ENCODE measurements at regions not wholly inside any gene's neighbourhood (a gene's known extent, or its start where the extent isn't known, plus 50 kb on each side); places are given as distances from the start of the nearest gene placed in this dataset.

DNA sequence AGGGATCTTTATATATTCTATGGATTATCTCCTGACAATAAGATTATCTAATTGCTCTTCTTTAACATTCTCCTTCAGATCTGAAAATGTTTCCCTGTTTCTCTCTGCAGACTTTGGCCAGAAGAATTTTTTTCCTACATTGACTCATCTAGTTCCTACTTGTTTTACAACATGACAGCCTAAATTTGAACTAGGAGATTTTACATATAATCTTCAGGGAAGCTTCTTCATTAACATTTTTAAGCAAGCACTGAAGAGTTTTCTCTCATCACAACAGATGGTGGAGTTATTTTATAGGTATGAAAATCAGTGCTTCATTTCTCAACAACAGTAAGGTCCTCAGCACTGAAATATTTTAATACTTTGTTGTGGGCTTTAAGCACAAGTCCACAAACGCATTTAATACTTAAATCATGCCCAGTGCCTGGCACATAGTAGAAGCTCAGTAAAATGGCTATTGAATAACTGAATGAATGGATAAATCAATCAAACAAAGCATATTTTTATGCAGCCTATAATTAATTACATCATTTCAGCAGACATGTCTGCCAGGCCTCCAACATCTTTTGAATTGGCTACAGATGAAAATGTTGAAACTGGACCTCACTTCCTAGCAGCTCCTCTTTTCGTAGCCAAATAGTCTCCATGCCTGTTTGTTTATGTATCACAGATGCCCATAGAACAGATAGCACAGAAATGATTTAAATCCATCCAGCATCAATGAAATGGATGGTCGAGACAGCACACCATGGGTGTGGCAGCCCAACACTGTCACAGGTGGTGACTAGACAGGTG is 117.3 kb upstream of the POU2AF2 start:
- Histone ChIP-seq H3K4me3 (no peak overlapping the region), H3K4me1 (replicated peaks in 1 of 2) (no peaks in the 10 kb centered on the region), H3K27ac (no peak overlapping the region), H3K9me3 (replicated peaks in 1 of 3) (no peaks in the 10 kb centered on the region), H3K27me3 (no peaks in the 10 kb centered on the region), H3K36me3 (replicated peaks in 1 of 2) (no peaks in the 10 kb centered on the region)
- intact Hi-C loops (cut with DNase I): no loop called here
- WGBS, 4 donors: 72 to 89% (median 79%) methylated on average over 3 of the region's 3 CpGs
- no peak for TF ChIP-seq POLR2A (IDR thresholded peaks at IDR 0.05)
- TF ChIP-seq, protein P1, sequence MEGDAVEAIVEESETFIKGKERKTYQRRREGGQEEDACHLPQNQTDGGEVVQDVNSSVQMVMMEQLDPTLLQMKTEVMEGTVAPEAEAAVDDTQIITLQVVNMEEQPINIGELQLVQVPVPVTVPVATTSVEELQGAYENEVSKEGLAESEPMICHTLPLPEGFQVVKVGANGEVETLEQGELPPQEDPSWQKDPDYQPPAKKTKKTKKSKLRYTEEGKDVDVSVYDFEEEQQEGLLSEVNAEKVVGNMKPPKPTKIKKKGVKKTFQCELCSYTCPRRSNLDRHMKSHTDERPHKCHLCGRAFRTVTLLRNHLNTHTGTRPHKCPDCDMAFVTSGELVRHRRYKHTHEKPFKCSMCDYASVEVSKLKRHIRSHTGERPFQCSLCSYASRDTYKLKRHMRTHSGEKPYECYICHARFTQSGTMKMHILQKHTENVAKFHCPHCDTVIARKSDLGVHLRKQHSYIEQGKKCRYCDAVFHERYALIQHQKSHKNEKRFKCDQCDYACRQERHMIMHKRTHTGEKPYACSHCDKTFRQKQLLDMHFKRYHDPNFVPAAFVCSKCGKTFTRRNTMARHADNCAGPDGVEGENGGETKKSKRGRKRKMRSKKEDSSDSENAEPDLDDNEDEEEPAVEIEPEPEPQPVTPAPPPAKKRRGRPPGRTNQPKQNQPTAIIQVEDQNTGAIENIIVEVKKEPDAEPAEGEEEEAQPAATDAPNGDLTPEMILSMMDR (IDR thresholded peaks at IDR 0.05): no peak
- no peak for DNase-seq

DNA sequence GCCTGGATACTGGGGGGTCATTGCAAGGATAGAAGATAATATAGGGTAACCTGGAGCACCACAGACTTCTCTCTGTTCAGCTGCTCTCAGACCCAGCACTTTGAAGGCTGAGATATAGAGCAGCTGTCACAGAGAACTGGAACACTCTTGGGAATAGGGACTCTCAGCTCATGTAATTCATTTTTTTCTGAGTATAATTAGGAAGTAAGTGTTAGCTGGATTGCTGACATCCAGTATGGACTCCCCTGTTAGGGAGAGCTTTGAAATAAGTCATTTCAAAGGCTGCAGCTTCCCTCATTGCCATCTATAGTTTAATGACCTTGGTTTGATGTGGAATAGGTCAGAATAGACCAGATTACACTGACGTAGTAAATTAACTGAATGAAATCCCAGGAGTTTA is 120.8 kb upstream of the POU2AF2 start:
- Histone ChIP-seq H3K4me1 (replicated peaks in 1 of 2) (peaks cover 0 to 6% of the 10 kb centered on the region in 2 donors), H3K36me3 (replicated peaks in 1 of 2) (no peaks in the 10 kb centered on the region), H3K27ac (no peak overlapping the region), H3K9me3 (replicated peaks in 1 of 3) (no peaks in the 10 kb centered on the region), H3K4me3 (no peak overlapping the region), H3K27me3 (no peaks in the 10 kb centered on the region)
- TF ChIP-seq, protein P1 (IDR thresholded peaks at IDR 0.05): no peak
- TF ChIP-seq POLR2A (IDR thresholded peaks at IDR 0.05): no peak
- 27 to 67% (median 42%) methylated on average over 1 of the region's 1 CpG for WGBS, 4 donors
- intact Hi-C loops (cut with DNase I): no loop called here
- no peak for DNase-seq

DNA sequence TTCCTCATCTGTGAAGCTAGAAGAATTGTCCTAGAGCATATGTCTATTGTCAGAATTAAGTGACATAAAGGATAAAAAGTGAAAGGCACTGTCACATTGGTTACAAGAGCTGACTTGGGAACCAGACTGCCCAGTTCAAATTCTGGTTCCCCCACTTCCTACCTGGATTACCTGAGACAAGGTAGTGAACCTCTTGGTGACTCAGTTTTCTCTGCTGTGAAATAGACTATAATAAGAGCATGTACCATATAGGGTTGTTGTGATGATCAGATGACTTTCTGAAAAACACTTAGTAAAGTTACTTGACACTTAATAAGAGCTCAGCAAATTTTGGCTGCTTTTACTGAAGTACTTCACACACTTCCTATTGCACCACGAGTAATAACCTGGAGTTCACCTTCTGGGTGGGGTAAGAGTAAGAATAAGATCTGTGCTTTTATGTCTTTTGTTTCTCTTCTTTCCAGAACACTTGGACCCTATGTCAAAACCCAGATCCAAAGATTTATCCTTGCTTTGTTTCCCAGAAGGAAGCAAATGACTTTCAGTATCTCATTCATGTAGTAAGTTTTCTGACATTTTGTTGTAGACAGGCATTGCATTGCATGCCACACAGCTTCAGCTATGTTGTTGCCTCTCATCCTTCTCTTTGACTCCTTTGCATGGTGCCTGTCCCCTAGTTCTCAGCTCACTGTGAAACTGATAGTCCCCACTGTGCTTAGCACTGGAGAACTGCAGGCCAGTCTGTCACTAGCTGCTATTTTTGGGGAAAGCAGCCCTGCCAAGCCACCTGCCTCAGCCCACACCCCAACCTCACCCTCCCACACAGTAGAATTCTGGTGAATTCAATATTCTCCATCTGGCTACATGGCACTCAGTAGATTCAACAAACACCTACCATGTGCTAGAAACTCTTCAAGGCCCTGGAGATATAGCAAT is 121.8 kb upstream of the POU2AF2 start:
- Histone ChIP-seq H3K27me3 (no peaks in the 10 kb centered on the region), H3K9me3 (replicated peaks in 1 of 3) (no peaks in the 10 kb centered on the region), H3K4me3 (no peak overlapping the region), H3K27ac (no peak overlapping the region), H3K4me1 (replicated peaks in 1 of 2) (peaks cover 0 to 6% of the 10 kb centered on the region in 2 donors), H3K36me3 (replicated peaks in 1 of 2) (no peaks in the 10 kb centered on the region)
- TF ChIP-seq, protein P1 (IDR thresholded peaks at IDR 0.05): no peak
- TF ChIP-seq POLR2A (IDR thresholded peaks at IDR 0.05): no peak
- intact Hi-C loops (cut with DNase I): no loop called here
- 71 to 81% (median 79%) methylated on average over 1 of the region's 1 CpG for WGBS, 4 donors
- DNase-seq: no peak

DNA sequence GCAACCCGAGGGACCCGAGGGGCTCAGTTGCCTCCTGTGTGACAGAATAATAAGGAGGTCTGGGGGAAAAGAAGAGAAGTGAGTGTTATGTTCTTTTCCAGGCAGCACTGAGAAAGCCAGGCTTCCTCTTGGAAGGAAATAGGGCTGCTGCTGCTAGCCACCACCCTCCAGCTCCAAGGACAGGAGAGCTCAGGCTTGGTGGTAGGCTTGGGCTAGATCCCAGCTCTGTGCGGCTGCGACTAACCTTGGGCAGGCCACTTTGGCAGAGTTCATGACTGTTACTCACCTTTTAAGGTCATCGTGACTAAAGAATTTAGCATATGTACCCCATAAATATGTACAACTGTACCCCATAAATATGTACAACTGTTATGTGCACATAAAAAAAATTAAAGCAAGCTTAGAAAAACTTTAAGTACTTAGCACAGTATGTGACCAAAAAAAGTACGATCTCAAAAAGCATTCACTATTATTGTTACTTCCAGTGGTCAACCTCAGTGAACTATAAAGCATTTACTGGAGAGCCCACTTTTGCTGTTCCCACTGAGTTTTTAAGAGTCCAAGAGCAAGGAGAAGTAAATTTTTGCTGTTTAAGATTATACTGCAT is 124.7 kb upstream of the POU2AF2 start:
- TF ChIP-seq, protein P1 (IDR thresholded peaks at IDR 0.05): no peak
- no peak for TF ChIP-seq POLR2A (IDR thresholded peaks at IDR 0.05)
- H3K27me3 ChIP-seq: no peaks in the 10 kb centered on the region
- intact Hi-C loops (cut with DNase I): no loop called here
- no peaks in the 10 kb centered on the region for H3K36me3 ChIP-seq (replicated peaks in 1 of 2)
- 53 to 59% (median 56%) methylated on average over 6 of the region's 6 CpGs for WGBS, 4 donors
- H3K4me3 ChIP-seq: no peak overlapping the region
- peaks cover 0 to 6% of the 10 kb centered on the region in 2 donors for H3K4me1 ChIP-seq (replicated peaks in 1 of 2)
- H3K27ac ChIP-seq: no peak overlapping the region
- no peaks in the 10 kb centered on the region for H3K9me3 ChIP-seq (replicated peaks in 1 of 3)
- peak in 6 of 7 donors; percentile 17 to 51 (median 33) for DNase-seq
